ENCODE measurements at regions not wholly inside any gene's neighbourhood (a gene's known extent, or its start where the extent isn't known, plus 50 kb on each side); places are given as distances from the start of the nearest gene placed in this dataset.

DNA sequence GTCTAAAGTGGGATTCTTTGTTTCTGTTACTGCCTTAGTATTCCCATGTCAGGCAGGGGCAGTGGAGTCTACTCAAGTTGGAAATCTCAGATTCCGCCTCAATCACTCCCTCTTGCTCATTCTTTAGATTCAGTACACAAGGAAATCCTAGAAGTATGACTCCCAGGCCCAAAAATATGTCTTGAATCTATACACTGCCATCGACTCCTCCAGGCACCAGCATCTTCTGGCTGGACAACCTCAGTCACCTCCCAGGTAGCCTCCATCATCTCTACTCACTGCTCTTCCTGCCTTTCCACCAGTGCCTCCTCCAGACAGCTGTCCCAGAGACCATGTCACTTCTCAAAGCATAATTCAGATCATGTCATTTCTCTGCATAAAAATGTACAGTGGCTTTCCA lies 329.9 kb downstream of the CDC5L start:
- DNase-seq (ENCODE audit: low read depth, low spot score), result no peak
- H3K4me3 ChIP-seq (ENCODE audit: low read length), result no peak overlapping the region

DNA sequence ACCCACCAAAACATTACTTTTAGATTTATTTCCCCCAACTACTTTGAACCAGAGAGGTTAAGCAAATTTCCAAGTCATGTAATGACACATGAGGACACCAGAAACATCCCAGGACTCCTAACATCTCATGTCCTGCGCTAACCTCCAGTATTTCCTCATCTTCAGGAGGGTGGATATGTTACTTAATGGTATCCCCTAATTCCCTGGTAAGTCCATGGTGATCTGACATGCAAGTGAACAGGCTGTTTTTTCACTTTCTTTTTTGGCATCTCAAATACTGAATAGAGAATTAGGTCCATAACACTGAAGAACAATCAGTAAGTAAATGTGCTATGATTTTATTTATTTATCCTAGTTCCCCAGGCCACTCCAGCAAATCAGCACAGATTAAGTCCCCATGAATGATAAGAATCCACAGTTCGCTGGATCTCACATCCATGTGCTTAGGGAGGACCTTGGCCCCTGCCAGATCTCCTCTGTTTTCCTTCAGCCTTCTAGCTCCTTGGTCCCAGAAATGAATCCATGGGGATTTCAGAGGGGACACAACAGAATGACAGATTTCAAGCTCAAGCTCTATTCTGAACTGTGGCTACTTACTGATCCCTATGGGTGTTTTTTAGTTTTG lies 334.6 kb downstream of the CDC5L start:
- DNase-seq (ENCODE audit: low read depth, low spot score), result no peak
- H3K4me3 ChIP-seq (ENCODE audit: low read length), result no peak overlapping the region

DNA sequence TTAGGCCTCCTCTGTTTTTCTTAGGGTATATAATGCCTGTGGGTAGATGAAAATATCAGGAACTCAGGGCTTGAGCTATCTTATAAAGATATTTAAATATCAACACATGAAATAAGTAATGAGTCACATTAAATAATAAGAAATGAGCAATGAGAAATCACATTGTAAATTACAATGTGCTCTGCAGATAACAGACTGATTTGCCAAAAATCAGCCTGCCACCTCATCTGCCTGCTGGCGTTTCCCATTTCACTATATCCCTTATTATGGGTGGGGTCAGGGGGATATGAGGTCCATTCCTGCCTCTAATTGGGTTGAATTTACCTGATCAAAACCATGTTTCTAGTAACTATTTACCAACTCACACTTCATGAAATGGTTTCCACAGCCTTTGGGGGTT lies 335.2 kb downstream of the CDC5L start:
- no peak for DNase-seq (ENCODE audit: low read depth, low spot score)
- H3K4me3 ChIP-seq (ENCODE audit: low read length), result no peak overlapping the region

DNA sequence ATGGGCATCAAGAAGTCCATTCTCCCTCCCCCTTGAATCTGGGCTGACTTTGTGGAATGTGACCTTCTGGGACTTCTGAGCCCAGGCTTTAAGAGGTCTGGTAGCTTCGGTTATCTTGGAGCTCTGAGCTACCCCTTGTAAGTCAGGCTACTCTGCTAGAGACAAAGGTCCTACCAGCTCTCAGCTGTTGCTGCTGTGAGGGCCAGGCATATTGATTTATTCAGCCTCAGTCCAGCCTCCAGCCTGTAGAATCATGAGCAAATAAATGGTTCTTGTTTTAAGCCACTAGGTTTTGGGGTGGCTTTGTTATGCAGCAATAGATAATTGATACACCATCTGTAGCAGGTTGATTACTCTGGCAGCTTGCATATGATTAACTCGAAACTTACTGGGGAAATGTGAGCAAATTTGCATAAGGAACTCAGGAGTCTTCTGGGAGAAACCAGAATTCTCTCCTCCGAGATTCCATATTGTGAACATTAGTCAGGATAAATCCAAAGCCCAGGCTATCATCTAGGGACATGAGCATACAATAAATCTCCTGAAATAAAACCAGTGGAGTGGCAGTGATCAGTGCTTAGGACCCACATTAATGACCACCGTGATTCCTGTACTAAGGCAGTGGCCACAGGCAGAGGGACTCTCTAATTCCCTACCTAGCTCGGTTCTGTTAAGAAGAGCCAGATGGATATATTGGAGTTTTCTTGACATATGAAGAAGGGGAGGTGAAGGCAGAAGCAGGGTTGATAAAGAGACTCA lies 336.1 kb downstream of the CDC5L start:
- no peak for DNase-seq (ENCODE audit: low read depth, low spot score)
- H3K4me3 ChIP-seq (ENCODE audit: low read length), result no peak overlapping the region

- no peak for DNase-seq (ENCODE audit: low read depth, low spot score)
- H3K4me3 ChIP-seq (ENCODE audit: low read length), result no peak overlapping the region
Observed at GRCh38 chr6:44725070-44725469, 337.6 kb downstream of the CDC5L start.

GRCh38 chr6:44727651-44728630 lies 340.4 kb downstream of the CDC5L start:
- DNase-seq (ENCODE audit: low read depth, low spot score), result no peak
- H3K4me3 ChIP-seq (ENCODE audit: low read length), result no peak overlapping the region

- no peak for DNase-seq (ENCODE audit: low read depth, low spot score)
- H3K4me3 ChIP-seq (ENCODE audit: low read length), result no peak overlapping the region
Observed at GRCh38 chr6:44730771-44731391, 343.4 kb downstream of the CDC5L start.

GRCh38 chr6:44731485-44732095 lies 344.1 kb downstream of the CDC5L start:
- DNase-seq (ENCODE audit: low read depth, low spot score), result no peak
- no peak overlapping the region for H3K4me3 ChIP-seq (ENCODE audit: low read length)

DNA sequence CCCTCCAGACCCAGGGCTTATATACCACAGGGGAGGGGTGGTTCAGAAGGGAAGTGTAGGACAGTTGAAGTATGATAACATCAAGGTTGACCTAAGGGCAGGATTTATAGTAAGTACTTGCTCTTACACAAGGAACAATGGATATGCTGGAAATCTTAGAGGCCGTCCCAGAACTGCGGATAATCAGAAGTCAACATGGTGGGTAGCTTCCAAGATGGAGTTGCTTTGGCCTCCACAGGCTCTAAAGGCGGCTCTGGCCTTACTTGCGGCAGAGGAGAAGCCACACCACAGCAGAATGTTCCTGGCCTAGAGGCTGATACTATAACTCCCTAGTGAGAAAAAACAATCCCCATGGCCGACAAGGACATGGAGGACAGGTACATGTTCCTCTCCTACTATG lies 344.7 kb downstream of the CDC5L start:
- H3K4me3 ChIP-seq (ENCODE audit: low read length), result no peak overlapping the region
- DNase-seq (ENCODE audit: low read depth, low spot score), result no peak

DNA sequence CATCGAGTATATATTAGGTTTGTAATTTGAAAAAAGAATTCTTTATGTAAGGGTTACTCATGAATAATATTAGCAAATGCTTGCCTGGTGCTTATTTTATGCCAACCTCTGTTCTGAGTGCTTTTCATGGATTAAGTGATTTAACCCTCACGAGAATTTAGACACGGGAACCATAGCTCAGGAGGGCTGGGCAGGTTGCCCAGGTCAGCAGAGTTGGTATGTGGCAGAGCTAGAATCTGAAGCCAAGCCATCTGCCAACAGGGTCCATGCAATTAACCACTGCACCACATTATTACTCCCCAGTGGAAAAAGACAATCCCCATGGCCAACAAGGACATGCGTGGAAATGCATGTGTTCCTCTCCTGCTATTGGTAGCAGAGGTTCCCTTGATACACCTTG lies 345.6 kb downstream of the CDC5L start:
- no peak overlapping the region for H3K4me3 ChIP-seq (ENCODE audit: low read length)
- DNase-seq (ENCODE audit: low read depth, low spot score), result no peak

DNA sequence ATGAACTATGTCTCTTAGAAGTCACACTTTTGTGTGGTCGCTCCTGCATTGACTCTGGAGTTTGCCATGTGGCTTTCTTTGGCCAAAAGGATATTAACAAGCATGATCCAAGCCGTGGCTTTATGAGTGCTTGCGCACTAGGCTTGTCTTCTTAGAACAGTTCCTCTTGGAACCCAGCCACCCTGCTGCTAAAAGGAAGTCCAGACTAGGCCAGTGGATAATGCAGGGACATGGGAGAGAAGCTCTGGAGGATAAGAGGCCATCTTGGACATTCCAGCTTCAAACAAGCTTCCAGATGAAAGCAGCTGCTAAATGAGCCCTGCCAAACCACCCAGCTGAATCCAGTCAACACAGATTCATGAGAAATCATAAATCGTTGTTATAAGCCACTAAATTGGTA lies 346.4 kb downstream of the CDC5L start:
- no peak for DNase-seq (ENCODE audit: low read depth, low spot score)
- H3K4me3 ChIP-seq (ENCODE audit: low read length), result no peak overlapping the region

GRCh38 chr6:44734886-44735629 lies 347.6 kb downstream of the CDC5L start:
- no peak for DNase-seq (ENCODE audit: low read depth, low spot score)
- H3K4me3 ChIP-seq (ENCODE audit: low read length), result no peak overlapping the region

DNA sequence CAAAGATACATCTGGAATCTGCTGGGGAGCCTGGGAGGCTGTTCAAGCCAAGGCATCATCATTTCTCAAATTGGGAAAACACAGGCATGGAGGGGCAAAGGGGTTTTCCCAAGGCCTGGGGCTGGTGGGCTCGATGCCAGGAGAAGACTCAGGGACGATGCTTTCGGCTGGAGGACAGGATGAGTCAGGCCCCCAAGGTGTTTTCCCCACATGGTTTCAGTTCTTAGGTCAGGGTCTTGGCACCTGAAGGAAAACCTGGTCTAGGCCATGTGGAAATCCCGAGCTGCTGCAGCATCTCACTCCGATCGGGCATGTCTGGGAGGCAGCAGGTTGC lies 348.1 kb downstream of the CDC5L start:
- H3K4me3 ChIP-seq (ENCODE audit: low read length), result no peak overlapping the region
- no peak for DNase-seq (ENCODE audit: low read depth, low spot score)

GRCh38 chr6:44737341-44737740 lies 349.8 kb downstream of the CDC5L start:
- no peak overlapping the region for H3K4me3 ChIP-seq (ENCODE audit: low read length)
- no peak for DNase-seq (ENCODE audit: low read depth, low spot score)

- no peak for DNase-seq (ENCODE audit: low read depth, low spot score)
- no peak overlapping the region for H3K4me3 ChIP-seq (ENCODE audit: low read length)
Observed at GRCh38 chr6:44737829-44738528, 350.5 kb downstream of the CDC5L start.

- H3K4me3 ChIP-seq (ENCODE audit: low read length), result no peak overlapping the region
- no peak for DNase-seq (ENCODE audit: low read depth, low spot score)
Observed at GRCh38 chr6:44738601-44739146, 351.2 kb downstream of the CDC5L start.

GRCh38 chr6:44739181-44739580 lies 351.7 kb downstream of the CDC5L start:
- no peak for DNase-seq (ENCODE audit: low read depth, low spot score)
- no peak overlapping the region for H3K4me3 ChIP-seq (ENCODE audit: low read length)

Data from Jurkat, Clone E6-1 (cell line).